Panc1 (cell line): ENCODE measurements at regions not wholly inside any gene's neighbourhood (a gene's known extent, or its start where the extent isn't known, plus 50 kb on each side); places are given as distances from the start of the nearest gene placed in this dataset.

Source experiments
- ATAC-seq: fragments of 200-7000 bp; cut with Tn5 transposase; 2 replicates; pipeline ENCODE4 v1.9.1; 2020; ENCODE audit warnings: mild to moderate bottlenecking, moderate library complexity
- BruUV-seq: library from RNA; stranded (reverse); fragments of 400-500 nt; replicated peaks from 2 replicates; lab custom pipeline; 2021; lab: Mats Ljungman, UMichigan
- CTCF ChIA-PET: fragments of 300-600 bp; sonication (Branson Sonifier 250); formaldehyde crosslinking; loops from one replicate; lab custom pipeline; 2022; ENCODE audit warnings: antibody characterized with exemption; lab: Charles Lee
- POLR2A ChIA-PET: fragments of 300-600 bp; sonication (Branson Sonifier 250); formaldehyde crosslinking; loops from one replicate; lab custom pipeline; 2022; ENCODE audit warnings: antibody characterized with exemption; lab: Charles Lee
- DNase-seq: peaks from one replicate; pipeline ENCODE4 v3.0.0-alpha.2; 2010; ENCODE audit warnings: low read depth, low spot score
- H3K27ac ChIP-seq: 2 replicates; pipeline ENCODE4 v1.5.1; 2011; ENCODE audit warnings: mild to moderate bottlenecking, low read length, inconsistent platforms
- H3K27me3 ChIP-seq: fragments of 200-500 bp; sonication (Bioruptor generic); 2 replicates; pipeline ENCODE4 v1.6.0; 2014; ENCODE audit warnings: low read length, inconsistent platforms; ENCODE audit not compliant: control insufficient read depth, insufficient read depth
- H3K36me3 ChIP-seq: fragments of 200-500 bp; sonication (Bioruptor generic); 2 replicates; pipeline ENCODE4 v1.5.1; 2014; ENCODE audit warnings: inconsistent platforms, mild to moderate bottlenecking, low read length, moderate library complexity; ENCODE audit not compliant: control insufficient read depth, insufficient read depth
- H3K4me1 ChIP-seq: 2 replicates; pipeline ENCODE4 v1.5.1; 2011; ENCODE audit warnings: inconsistent platforms, mild to moderate bottlenecking, low read length, moderate library complexity; ENCODE audit not compliant: control insufficient read depth, insufficient read depth
- H3K4me3 ChIP-seq, 2 experiments: 2 replicates each; pipeline ENCODE4 v1.5.1; 2011 to 2012; ENCODE audit warnings: low read depth in 2 of 2, low read length in 2 of 2, mild to moderate bottlenecking in 2 of 2, inconsistent platforms in 1 of 2, moderate library complexity in 1 of 2
- H3K9me3 ChIP-seq: fragments of 200-500 bp; sonication (Bioruptor generic); 2 replicates; pipeline ENCODE4 v1.5.1; 2014; ENCODE audit warnings: low read depth, mild to moderate bottlenecking, inconsistent platforms, low read length, moderate library complexity; ENCODE audit not compliant: control insufficient read depth, insufficient read depth
- POLR2AphosphoS5 ChIP-seq: IDR thresholded peaks from 2 replicates; pipeline ENCODE4 v1.6.1; 2012; ENCODE audit warnings: mild to moderate bottlenecking, low read depth, low read length, moderate library complexity
- SIN3A ChIP-seq: IDR thresholded peaks from 2 replicates; pipeline ENCODE4 v1.6.1; 2012; ENCODE audit warnings: low read depth, mild to moderate bottlenecking, low read length, moderate library complexity, borderline replicate concordance; ENCODE audit not compliant: insufficient read depth
- TCF7L2 ChIP-seq: IDR thresholded peaks from 2 replicates; pipeline ENCODE4 v1.6.1; 2011; ENCODE audit warnings: mild to moderate bottlenecking, low read depth, low read length, inconsistent platforms
- in situ Hi-C: cut with HindIII; loops from 2 replicates; pipeline ENCODE4 v1.10.0; 2016; ENCODE audit warnings: low sequenced_read_pairs, low pct_unique_long_range_greater_than_20kb
- intact Hi-C: fragments of 100-400 bp; cut with micrococcal nuclease; formaldehyde crosslinking; loops from one replicate; pipeline ENCODE4 v1.10.0; 2022; ENCODE audit not compliant: unreplicated experiment
- TF ChIP-seq, protein P1 (sequence below), 2 experiments: IDR thresholded peaks; 2 replicates each; pipeline ENCODE4 v1.6.1; 2011 to 2012; ENCODE audit warnings: low read depth in 2 of 2, control low read depth in 1 of 2, low read length in 1 of 2, mild to moderate bottlenecking in 1 of 2, moderate library complexity in 1 of 2; ENCODE audit not compliant: insufficient read depth in 1 of 2
- TF ChIP-seq, protein P2 (sequence below): fragments of 450-650 bp; IDR thresholded peaks from 2 replicates; pipeline ENCODE4 v1.5.1; 2017; ENCODE audit warnings: mild to moderate bottlenecking

DNA sequence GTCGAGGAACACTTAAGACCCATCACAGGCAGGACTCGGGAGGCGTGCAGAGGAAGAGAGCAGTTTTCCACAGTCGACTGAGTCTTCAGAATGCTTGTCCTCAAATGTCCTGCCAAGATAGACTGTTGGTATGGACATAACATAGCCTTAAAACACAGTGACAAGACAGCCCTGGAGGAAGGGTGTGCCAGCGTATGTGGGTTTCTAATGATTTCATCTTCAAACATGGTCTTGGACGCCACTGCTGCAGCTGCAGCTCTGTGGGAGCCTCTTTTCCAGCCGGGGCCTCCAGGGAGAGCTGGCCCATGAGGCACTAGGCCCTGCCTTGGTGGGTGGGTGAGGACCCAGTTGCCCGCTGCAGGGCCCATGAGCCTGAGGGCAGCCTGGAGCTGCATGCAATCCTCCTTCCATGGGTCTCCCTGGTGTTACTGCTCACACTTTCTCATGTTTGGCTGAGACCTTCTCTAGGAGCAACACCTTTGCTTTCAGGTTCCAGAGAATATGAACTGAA, 198.6 kb downstream of the KLF13 start:
- BruUV-seq = no TSS peak
- DNase-seq (no peak), ATAC-seq (no peak)
- Histone ChIP-seq H3K27ac (no peak overlapping the region), H3K4me3 (no peak overlapping the region), H3K36me3 (no peaks in the 10 kb centered on the region), H3K27me3 (no peaks in the 10 kb centered on the region; the same call in 1 of the 2 replicates), H3K4me1 (no peaks in the 10 kb centered on the region), H3K9me3 (no peaks in the 10 kb centered on the region)
- in situ Hi-C loops = no loop called here
- intact Hi-C loops = loop anchor here (10.0 kb wide), 1 partner anchor 70 kb away; no protein-coding TSS in a partner anchor
- no peak for TF ChIP-seq TCF7L2
- no peak for TF ChIP-seq POLR2AphosphoS5
- TF ChIP-seq, protein P1, sequence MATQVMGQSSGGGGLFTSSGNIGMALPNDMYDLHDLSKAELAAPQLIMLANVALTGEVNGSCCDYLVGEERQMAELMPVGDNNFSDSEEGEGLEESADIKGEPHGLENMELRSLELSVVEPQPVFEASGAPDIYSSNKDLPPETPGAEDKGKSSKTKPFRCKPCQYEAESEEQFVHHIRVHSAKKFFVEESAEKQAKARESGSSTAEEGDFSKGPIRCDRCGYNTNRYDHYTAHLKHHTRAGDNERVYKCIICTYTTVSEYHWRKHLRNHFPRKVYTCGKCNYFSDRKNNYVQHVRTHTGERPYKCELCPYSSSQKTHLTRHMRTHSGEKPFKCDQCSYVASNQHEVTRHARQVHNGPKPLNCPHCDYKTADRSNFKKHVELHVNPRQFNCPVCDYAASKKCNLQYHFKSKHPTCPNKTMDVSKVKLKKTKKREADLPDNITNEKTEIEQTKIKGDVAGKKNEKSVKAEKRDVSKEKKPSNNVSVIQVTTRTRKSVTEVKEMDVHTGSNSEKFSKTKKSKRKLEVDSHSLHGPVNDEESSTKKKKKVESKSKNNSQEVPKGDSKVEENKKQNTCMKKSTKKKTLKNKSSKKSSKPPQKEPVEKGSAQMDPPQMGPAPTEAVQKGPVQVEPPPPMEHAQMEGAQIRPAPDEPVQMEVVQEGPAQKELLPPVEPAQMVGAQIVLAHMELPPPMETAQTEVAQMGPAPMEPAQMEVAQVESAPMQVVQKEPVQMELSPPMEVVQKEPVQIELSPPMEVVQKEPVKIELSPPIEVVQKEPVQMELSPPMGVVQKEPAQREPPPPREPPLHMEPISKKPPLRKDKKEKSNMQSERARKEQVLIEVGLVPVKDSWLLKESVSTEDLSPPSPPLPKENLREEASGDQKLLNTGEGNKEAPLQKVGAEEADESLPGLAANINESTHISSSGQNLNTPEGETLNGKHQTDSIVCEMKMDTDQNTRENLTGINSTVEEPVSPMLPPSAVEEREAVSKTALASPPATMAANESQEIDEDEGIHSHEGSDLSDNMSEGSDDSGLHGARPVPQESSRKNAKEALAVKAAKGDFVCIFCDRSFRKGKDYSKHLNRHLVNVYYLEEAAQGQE (IDR thresholded peaks at IDR 0.05; ENCODE audit: insufficient read depth in 1 of 2, low read depth in 2 of 2, low read length in 1 of 2) = no peak
- TF ChIP-seq, protein P2, sequence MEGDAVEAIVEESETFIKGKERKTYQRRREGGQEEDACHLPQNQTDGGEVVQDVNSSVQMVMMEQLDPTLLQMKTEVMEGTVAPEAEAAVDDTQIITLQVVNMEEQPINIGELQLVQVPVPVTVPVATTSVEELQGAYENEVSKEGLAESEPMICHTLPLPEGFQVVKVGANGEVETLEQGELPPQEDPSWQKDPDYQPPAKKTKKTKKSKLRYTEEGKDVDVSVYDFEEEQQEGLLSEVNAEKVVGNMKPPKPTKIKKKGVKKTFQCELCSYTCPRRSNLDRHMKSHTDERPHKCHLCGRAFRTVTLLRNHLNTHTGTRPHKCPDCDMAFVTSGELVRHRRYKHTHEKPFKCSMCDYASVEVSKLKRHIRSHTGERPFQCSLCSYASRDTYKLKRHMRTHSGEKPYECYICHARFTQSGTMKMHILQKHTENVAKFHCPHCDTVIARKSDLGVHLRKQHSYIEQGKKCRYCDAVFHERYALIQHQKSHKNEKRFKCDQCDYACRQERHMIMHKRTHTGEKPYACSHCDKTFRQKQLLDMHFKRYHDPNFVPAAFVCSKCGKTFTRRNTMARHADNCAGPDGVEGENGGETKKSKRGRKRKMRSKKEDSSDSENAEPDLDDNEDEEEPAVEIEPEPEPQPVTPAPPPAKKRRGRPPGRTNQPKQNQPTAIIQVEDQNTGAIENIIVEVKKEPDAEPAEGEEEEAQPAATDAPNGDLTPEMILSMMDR = no peak
- TF ChIP-seq SIN3A = no peak
- ChIA-PET POLR2A (no interaction called here), CTCF (no interaction called here)

DNA sequence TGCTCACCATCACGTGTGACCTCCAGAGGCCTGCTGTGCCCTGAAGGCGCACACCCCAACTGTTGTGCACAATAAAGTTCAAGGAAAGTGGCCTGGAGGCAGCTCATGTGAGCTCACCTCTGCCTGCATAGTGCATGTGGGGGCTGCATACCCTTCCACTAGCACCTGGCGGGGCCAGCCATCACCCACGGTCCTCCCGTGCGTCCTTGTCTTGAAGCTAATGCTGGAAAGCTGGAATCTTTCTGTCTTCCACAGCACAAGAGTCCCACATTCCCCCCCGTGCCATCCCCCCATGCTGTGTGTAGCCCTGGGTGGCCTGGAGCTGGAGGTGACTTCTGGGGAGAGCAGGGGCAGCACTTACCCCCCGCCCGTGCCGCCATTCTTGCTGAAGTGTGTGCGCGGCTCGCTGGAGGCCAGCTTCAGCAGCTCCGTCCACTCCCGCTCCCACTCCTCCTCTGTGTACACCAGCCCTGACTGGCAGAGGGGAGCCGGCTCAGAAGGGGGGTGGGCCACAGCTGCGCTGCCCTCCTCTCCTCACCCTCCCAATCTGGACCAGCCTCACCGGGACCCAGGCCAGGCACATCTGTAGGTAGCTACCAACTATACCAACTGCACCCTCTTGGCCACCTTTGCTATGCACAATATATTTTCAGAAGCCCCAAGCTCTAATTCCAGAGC, 199.5 kb downstream of the KLF13 start:
- H3K9me3 ChIP-seq = no peaks in the 10 kb centered on the region
- ATAC-seq (no peak), DNase-seq (no peak)
- no TSS peak for BruUV-seq
- no peaks in the 10 kb centered on the region; the same call in 1 of the 2 replicates for H3K27me3 ChIP-seq
- POLR2A ChIA-PET = interaction anchor here (0.6 kb wide), 1 partner anchor 548 kb away, joined by 3 read pairs; no protein-coding TSS in a partner anchor
- no peak overlapping the region for H3K27ac ChIP-seq
- H3K4me3 ChIP-seq = no peak overlapping the region
- intact Hi-C loops (loop anchor here (10.0 kb wide), 1 partner anchor 69 kb away; no protein-coding TSS in a partner anchor), in situ Hi-C loops (no loop called here)
- H3K4me1 ChIP-seq = no peaks in the 10 kb centered on the region
- H3K36me3 ChIP-seq = no peaks in the 10 kb centered on the region
- CTCF ChIA-PET = no interaction called here
- TF ChIP-seq SIN3A (no peak), TCF7L2 (no peak), POLR2AphosphoS5 (no peak)
- TF ChIP-seq, protein P2 = no peak
- TF ChIP-seq, protein P1 (IDR thresholded peaks at IDR 0.05; ENCODE audit: insufficient read depth in 1 of 2, low read depth in 2 of 2, low read length in 1 of 2) = no peak
